NCI-H1105 (cell line): ENCODE measurements at regions not wholly inside any gene's neighbourhood (a gene's known extent, or its start where the extent isn't known, plus 50 kb on each side); places are given as distances from the start of the nearest gene placed in this dataset.
"Not testable (repeated sequence)": the region's sequence is repeated elsewhere in the genome, so short reads cannot be mapped to it uniquely, and the experiment has no call there.

Experiments
- DNase-seq: peaks from one replicate; lab custom pipeline; 2025; lab: John Stamatoyannopoulos, UW

DNA sequence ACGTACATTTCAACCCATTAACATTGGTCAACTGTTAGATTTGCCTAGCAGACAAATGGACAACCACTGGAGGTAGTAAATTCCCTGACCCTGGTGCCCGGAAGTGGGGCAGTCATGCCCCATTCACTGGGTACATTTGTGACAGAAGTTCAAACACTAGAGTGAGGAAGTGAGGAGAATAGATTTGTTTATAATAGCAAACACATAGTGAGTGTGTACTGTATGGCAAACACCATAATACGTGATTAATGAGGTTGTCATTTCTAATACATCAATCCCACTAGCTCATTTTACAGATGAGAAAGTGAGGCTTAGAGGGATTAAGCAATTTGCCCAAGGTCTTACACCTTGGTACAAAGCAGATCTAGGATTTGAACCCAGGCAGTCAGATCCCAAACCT, 181.9 kb upstream of the MKLN1 start:
- no peak for DNase-seq

DNA sequence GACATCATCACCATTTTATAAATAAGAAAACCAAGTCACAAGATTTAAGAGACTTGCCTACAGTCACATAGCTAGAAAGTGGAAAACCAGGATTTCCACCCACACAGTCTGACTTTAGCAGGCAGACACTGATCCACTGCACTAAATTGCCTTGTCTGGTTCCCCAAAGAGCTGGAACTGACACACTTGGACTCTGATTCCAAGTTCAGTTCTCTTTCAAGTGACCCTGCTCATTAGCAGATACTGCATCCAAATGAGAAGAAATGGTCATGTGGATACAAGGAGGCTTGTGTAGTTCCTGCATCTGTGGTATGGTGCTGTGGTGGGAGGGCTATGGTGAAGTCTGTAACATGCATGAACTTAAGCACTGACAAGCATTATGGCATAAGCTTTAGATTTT, 180.1 kb upstream of the MKLN1 start:
- no peak for DNase-seq

DNA sequence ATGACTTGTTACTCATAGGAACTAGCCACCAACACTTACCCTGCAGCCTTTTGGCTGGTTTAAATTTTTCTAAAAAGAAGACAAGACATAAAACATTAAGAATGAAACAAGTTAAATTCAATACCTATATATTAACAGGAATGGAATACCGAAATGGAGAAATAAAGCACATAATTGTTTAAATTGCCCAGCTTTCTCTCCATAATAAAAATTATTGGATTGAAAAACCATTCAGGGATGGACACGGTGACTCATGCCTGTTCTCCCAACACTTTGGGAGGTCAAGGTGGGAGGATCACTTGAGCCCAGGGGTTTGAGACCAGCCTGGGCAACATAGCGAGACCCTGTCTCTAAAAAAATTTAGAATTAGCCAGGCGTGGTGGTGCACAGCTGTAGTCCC, 179.4 kb upstream of the MKLN1 start:
- DNase-seq, result no peak

DNA sequence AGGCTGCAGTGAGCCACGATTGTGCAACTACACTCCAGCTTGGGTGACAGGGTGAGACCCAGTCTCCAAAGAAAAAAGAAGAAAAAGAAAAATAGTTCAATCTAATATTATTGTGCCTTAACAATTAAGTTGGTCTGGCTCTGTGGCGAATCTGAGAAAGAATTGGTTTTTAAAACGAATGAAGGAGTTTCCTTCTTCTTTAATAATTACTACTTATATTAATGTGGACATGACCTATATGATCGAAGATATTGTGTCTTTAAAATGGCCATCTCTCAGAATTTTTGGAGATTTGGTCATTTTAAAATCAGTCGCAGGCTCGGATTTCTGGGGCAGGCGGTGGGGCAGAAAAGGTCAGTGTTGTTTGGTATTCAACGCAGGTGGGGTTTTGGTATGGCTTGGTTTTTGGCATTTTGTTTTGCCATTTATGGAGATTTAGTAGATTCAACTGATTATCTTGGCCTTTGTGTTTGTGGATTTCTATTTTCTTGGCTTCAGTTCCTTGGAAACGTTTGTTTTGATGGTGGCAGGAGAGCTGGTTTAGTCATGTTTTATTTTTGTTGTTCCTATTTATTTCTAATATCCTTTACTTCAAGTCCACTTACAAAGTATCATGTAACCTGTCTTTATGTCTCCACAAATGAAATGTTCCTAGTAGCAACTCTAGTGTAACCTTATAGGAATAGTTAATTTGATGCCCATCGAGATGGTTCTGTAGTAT, 178.8 kb upstream of the MKLN1 start:
- no peak for DNase-seq

DNA sequence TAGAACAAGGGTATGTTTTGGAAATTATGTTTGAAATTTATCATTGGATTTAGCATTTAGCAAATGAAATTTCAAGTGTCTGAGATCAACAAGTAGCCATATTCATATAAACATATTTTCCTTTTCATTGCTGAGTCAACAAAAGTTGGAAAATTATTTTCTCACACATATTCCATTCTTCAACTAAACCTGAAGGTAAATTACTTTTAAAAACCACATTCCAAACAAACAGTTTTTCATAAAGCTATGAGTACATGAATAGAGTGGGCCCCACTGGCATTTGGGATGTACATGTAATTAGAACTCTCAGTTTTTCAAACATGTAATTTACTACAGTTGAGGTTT, 178.3 kb upstream of the MKLN1 start:
- DNase-seq, result no peak

DNA sequence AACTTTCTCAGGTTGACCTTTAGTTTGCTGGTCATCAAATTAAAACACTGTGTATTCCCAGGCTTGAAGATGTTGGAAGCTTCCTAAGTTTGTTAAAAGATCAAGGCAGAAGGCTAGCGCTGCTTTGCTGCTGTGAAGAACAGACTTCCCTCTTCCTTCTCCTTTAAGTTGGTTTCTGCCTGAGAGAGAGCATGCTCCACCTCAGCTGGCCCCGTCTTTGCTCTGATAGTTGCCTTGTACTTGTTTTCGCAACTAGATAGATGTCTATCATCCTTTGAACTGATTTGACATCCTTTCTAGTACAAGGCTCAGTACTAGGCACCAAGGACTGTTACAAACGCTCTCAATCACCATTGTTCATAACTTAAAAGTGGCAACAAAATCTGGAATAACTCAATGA, 177.8 kb upstream of the MKLN1 start:
- no peak for DNase-seq

DNA sequence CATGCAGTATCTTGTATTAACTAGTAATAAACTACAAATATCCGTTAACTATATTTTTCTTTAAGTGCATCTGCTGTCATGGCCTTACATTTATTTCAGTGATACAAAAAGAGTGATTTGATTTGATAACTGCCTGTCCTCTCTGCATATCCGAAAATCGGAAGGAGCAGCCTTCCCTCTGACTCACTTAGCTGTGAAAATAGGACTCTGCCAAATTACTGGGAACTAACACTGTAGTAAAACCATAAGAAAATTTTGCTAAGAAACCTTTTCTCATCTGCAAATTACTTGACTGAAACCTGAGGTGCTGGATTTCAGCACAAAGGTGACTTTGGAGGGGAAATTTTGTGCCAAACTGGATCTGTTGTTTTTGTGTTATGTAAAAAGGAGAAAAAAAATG, 176.6 kb upstream of the MKLN1 start:
- no peak for DNase-seq

DNA sequence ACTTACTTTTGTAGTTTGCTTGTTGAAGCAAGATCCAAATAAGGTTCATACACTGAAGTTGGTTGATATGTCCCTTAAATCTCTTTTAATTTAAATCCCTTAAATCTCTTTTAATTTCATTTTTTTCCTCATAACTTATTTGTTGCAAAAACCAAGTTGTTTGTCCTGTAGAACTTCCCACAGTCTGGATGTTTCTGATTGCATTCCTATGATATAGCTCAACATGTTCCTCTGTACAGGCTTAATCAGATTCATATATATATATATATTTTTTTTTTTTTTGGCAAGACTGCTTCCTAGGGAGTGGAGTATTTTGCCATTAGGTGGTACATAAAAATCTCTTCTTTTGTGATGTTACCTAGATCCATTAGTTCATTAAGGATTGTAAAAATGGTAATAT, 174.9 kb upstream of the MKLN1 start:
- DNase-seq, result no peak

DNA sequence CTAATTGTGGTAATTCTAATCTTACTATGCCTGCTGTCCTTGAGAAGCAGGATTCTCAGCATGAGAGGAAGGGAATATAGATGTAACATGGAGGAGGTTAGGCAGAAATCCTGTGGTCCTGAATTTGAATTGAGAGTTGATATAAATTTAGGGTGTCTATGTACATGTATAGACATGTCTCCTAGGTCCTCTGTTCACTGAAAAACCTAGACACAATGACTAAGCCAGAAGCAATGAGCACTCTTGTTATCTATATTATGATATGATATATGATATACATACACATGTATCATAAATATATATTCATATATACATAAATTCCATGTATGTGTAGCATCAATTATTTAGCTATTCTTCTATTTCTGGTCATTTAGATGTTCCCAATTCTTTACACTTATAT, 173.3 kb upstream of the MKLN1 start:
- no peak for DNase-seq

DNA sequence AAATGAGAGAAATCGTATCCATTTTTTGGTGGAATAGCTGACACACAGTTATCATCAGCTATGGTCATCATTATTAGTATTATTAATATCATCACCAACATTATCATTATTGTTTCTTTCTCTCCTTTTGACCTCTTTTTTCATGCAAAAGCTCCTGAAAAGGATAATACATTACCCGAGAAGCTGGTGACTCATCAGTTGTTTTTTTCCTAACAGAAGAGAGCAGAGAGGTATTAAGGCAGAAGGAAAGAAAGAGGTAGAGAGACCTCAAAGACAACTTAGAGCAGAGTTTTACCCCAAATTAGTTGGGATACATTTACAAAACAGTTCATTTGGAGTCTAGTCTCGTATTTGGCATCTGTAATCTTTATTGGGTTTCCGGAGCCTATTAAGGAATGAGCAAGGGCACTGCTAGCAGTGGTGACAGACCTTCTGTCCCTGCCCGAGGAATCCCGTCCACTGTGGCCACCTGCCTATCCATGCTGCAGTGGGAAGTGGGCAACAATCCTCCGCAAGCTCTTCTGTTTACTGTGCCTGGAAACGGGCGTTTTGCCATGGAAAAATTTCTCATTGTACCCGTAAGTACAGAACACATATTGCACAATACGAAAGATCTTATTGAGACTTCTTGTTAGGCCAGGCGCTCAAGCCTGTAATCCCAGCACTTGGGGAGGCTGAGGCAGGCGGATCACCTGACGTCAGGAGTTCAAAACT, 170.0 kb upstream of the MKLN1 start:
- DNase-seq, result no peak

DNA sequence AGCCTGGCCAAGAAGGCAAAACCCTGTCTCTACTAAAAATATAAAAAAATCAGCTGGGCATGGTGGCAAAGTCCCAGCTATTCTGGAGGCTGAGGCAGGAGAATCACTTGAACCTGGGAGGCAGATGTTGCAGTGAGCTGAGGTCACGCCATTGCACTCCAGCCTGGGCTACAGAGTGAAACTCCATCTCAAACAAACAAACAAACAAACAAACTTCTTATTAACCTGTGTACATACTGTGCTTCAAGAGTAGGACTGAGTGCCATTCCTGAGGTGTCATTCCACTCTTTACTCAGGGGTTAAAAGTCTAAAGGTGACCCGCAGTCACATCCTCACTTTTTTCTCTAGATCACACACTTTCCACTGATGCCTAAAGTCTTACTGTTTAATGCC, 169.4 kb upstream of the MKLN1 start:
- DNase-seq, result not testable (repeated sequence)

DNA sequence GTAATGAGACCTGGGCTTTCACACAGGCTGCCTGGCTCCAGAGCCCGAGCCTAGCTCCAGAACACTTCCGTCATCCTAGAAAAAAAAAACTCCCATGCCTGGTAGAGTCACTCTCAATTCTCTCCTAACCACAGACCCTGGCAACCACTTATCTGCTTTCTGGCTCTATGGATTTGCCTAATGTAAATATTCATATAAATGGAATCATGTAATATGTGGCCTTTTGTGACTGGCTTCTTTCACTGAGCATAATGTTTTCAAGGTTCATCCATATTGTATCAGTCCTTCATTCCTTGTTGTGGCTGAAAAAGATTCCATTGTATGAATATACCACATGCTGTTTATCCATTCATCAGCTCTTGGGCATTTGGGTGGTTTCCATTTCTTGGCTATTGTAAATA, 167.7 kb upstream of the MKLN1 start:
- no peak for DNase-seq

DNA sequence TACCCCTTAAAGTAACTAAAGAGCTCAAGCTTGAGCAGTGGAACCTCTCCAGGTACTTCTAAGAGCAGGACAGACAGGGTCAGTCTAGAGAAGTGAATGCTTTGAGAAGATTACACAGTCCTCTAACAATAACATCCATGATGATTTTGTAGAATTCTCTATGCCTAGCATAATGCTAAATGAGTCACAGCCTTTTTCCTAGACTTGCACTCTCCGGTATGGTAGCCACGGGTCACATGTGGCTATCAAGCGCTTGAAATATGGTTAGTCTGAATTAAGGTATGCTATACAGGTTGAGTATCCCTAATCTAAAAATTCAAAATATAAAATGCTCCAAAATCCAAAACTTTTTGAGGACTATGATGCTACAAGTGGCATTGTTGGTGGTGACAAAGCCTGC, 166.6 kb upstream of the MKLN1 start:
- DNase-seq, result no peak

DNA sequence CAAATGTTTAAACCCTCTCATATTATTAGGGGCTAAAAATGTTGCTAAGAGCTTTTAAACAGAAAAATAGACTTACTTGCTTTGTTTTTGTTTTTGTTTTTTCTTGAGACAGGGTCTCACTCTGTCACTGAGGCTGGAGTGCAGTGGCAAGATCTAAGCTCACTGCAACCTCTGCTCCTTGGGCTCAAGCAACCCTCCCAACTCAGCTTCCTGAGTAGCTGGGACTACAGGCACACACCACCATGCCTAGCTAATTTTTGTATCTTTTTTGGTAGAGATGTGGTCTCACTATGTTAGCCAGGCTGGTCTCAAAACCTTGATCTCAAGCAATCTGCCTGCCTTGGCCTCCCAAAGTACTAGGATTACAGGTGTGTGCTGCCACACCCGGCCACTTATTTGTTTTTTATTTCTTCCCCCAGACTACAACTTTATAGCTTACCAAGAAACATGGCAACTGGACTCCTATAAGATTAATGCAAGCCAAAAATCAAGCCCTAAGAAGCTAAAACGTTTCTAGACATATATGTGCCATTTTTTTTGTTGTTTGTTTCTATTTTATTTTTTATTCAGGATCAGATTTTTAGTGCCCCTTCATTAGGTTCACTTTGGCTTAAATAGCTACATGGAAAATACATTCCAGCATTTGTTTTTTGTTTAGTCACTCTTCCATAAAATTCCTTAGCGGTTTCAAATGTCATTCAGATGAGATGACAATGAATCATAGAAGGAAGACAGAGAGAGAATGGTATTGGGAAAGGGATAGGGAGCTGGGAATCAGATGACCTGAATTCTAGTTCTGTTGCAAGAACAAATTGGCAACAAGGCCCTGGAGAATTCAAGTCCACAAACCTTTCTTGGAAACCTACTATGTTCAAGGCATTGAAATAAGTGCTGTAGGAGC, 163.4 kb upstream of the MKLN1 start:
- no peak for DNase-seq

DNA sequence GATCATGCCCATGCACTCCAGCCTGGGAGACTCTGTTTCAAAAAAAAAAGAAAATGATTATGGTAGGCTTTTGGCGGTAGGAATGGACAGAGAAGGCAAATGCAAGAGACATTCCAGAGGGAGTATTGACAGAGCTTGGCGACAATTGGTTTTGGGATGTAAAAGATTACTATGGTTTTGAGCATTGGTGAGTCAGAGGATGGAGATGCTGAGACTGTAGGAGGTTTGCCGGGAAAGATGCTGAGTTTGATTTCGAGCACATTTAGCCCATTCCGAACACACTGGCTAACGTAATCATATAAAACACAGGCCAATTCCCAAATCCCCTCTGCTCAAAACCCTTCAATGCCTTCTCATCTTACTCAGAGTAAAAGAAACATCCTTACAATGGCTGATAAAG, 161.6 kb upstream of the MKLN1 start:
- no peak for DNase-seq

DNA sequence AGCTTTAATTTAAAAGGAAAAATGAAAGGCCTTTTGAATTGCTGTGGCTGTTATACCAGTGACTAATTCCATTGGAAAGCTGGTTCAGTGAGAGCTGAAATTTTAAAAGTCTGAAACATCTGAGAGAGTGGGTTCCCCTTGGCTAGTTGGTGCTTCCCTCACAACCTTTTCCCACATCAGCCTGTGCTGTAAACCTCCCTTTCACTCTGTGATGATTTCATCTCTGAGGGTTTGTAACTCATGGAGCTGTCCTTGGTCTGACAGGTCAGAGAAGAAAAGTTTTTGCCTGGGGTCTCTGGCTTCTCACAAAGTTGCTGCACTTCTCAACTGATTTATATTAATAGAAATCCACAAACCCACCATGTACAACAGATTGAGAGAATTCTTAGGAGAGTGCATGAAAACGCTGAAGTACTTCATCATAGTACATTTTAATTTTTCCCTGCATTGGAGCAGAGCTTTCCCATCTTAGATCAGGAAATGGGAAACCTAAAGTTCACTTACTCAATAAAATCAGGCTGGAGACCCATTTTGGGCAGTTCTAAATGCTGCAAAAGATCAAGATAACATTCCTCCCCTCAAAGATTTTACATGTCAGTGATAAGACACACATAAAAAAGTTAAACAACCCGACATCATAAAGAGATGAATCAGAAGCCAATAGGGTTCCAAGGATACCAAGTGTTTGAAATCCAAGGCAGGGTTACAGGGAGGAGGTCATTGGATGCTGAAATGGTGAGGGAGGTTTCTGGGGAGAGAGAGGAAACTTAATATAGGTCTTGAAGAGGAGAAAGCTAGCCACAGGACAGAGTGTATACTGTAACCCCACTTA, 157.0 kb upstream of the MKLN1 start:
- DNase-seq, result no peak

DNA sequence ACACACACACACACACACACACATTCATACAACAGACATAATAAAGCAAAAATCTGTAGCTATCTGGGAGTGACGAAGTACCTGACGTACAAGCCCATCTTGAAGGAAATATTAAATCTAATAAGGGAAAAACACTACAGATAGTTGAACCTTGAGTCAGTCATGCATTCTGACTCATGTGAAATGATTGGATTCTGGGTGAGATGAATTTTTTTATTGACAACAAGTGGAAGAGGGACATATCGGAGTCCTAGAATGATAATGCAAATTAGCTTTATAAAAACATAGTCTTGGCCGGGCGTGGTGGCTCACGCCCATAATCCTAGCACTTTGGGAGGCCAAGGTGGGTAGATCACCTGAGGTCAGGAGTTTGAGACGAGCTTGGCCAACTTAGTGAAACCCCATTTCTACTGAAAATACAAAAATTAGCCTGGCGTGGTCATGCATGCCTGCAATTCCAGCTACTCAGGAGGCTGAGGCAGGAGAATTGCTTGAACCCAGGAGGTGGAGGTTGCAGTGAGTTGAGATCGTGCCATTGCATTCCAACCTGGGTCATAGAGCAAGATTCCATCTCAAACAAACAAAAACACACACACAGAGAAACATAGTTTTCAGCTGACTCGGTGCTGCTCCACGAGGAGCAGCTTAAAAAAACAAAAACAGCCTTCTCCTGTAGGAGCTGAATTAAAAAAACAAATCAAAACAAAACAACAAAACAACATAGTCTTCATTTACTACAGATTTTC, 154.4 kb upstream of the MKLN1 start:
- no peak for DNase-seq

DNA sequence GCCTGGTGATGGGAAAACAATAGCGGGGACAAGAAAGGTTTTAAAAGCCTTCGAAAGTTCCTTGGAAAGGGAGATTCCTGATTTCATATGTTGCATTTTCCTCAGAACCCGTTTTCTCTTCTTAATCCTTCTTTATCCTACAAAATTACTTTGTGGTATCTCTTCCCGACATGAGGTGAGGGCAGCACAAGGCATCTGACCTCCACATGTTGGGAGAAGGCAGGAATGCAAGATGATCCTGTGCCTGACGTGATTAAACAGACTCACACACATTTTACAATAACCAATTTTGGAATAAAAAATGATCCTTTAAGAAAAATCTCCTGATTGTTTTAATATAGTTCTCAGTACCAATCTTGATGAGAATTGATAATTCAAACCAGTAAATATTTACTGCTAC, 153.3 kb upstream of the MKLN1 start:
- DNase-seq, result no peak

DNA sequence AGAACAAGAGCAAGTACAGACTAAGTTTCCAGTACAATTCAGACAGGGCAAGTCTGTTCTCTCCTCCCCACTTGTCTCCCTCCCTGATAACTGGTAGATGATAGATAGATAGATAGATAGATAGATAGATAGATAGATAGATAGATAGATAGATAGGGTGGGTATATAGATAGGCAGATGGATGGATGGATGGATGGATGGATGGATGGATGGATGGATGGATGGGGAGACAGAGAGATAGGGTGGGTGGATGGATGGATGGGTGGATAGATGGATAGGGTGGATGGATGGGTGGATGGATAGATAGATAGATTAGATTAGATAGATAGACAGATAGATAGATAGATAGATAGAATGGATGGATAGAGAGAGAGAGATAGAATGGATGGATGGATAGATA, 152.8 kb upstream of the MKLN1 start:
- DNase-seq, result no peak

DNA sequence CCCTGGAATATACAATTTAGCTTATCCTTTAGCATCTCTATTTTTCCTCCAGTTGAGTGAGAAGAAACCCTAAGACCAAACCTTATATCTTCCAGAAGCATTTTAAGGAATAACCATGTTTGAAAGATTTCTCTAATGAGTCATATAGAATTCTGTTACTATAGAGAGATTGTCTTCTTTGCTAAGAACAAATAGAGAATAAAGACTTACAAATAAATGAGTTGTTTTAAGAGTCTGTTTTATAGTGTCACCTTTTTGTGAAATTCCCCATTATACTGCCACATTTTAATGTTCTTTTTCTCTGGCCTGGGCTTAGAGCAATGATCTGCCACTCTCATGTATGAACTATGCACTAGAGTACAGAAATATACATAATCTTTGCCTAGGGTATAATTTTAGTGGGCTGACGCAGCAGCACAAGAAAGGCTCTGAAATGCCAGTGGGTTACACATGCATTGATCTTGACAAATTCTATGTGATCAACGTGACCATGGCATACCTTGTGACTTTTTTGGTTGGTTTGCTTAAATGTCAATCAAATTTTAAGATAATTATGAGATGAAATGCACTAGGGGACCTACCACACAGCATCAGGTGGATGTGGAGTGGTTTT, 145.1 kb upstream of the MKLN1 start:
- no peak for DNase-seq

DNA sequence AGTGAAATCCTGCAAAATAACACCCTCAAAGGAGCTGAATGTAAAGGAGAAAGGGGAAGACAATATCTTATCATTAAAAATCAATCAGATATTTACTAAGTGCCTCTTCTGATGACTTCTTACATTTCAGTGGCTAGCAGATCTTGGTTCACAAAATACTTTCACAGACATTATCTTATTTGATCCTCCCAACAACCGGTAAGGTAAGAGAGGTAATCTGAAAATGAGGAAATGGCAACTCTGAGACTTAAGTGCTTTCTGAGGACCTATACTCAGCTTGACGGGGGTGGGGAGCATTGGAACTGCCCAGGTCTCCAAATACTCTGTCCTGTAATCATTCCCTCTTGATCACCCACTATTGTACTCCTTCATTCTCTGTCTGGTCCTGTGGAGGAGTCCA, 144.6 kb upstream of the MKLN1 start:
- DNase-seq, result no peak
